ENCODE measurements at regions not wholly inside any gene's neighbourhood (a gene's known extent, or its start where the extent isn't known, plus 50 kb on each side); places are given as distances from the start of the nearest gene placed in this dataset.
"Not testable (repeated sequence)": the region's sequence is repeated elsewhere in the genome, so short reads cannot be mapped to it uniquely, and the experiment has no call there.

GRCh38 chr4:38483628-38484027 is 180.4 kb upstream of the KLF3 start:
- not testable (repeated sequence) for TF ChIP-seq CTCF, POLR2A (IDR thresholded peaks at IDR 0.05)
